Neural crest cell (in vitro differentiated cells): ENCODE measurements at regions not wholly inside any gene's neighbourhood (a gene's known extent, or its start where the extent isn't known, plus 50 kb on each side); places are given as distances from the start of the nearest gene placed in this dataset.

ENCODE experiments used
- DNase-seq: peaks from one replicate; pipeline ENCODE4 v3.0.0; 2021; ENCODE audit warnings: low read depth, mixed read lengths, low spot score
- H3K27ac Mint-ChIP-seq: one replicate; pipeline ENCODE4 v1.8.0; 2021; ENCODE audit warnings: mild to moderate bottlenecking, mixed read lengths; ENCODE audit not compliant: unreplicated experiment
- H3K27me3 Mint-ChIP-seq: 2 replicates; pipeline ENCODE4 v1.8.0; 2021; ENCODE audit warnings: low read depth, mild to moderate bottlenecking, mixed read lengths
- H3K36me3 Mint-ChIP-seq: 2 replicates; pipeline ENCODE4 v1.8.0; 2021; ENCODE audit warnings: low read depth, mild to moderate bottlenecking, mixed read lengths
- H3K4me1 Mint-ChIP-seq: 2 replicates; pipeline ENCODE4 v1.8.0; 2021; ENCODE audit warnings: mixed read lengths
- H3K4me3 Mint-ChIP-seq: one replicate; pipeline ENCODE4 v1.8.0; 2021; ENCODE audit warnings: mild to moderate bottlenecking, mixed read lengths
- H3K9me3 Mint-ChIP-seq: 2 replicates; pipeline ENCODE4 v1.8.0; 2021; ENCODE audit warnings: mixed read lengths
- CTCF ChIP-seq: fragments of 200-600 bp; sonication (generic); conservative IDR thresholded peaks from 2 replicates; pipeline ENCODE4 v1.5.0; 2021; ENCODE audit warnings: antibody characterized with exemption, mild to moderate bottlenecking

GRCh38 chr5:29263915-29264351 lies 1929.6 kb upstream of the CDH6 start:
- H3K27me3 Mint-ChIP-seq: no peaks in the 10 kb centered on the region
- no peaks in the 10 kb centered on the region for H3K36me3 Mint-ChIP-seq

GRCh38 chr5:29262339-29263123 lies 1931.0 kb upstream of the CDH6 start:
- no peak overlapping the region for H3K4me3 Mint-ChIP-seq
- no peaks in the 10 kb centered on the region for H3K9me3 Mint-ChIP-seq
- no peak for DNase-seq
- H3K4me1 Mint-ChIP-seq: no peaks in the 10 kb centered on the region
- H3K27me3 Mint-ChIP-seq: no peaks in the 10 kb centered on the region
- no peaks in the 10 kb centered on the region for H3K36me3 Mint-ChIP-seq
- no peak for TF ChIP-seq CTCF
- H3K27ac Mint-ChIP-seq: no peak overlapping the region

More at GRCh38 chr5:29263915-29264351, 1929.6 kb upstream of the CDH6 start:
- no peaks in the 10 kb centered on the region for H3K4me1 Mint-ChIP-seq
- H3K27ac Mint-ChIP-seq: no peak overlapping the region
- TF ChIP-seq CTCF: no peak
- H3K9me3 Mint-ChIP-seq: no peaks in the 10 kb centered on the region
- no peak overlapping the region for H3K4me3 Mint-ChIP-seq
- no peak for DNase-seq

GRCh38 chr5:29261213-29261612 lies 1932.3 kb upstream of the CDH6 start:
- H3K9me3 Mint-ChIP-seq: no peaks in the 10 kb centered on the region
- no peak for DNase-seq
- no peak for TF ChIP-seq CTCF
- H3K4me1 Mint-ChIP-seq: no peaks in the 10 kb centered on the region
- H3K27me3 Mint-ChIP-seq: no peaks in the 10 kb centered on the region
- H3K36me3 Mint-ChIP-seq: no peaks in the 10 kb centered on the region
- no peak overlapping the region for H3K27ac Mint-ChIP-seq
- H3K4me3 Mint-ChIP-seq: no peak overlapping the region

- Mint-ChIP-seq H3K36me3 (no peaks in the 10 kb centered on the region), H3K9me3 (no peaks in the 10 kb centered on the region), H3K27me3 (no peaks in the 10 kb centered on the region), H3K4me3 (no peak overlapping the region), H3K27ac (no peak overlapping the region), H3K4me1 (peaks cover 7% of the 10 kb centered on the region)
- no peak for DNase-seq
- TF ChIP-seq CTCF: no peak
Measured at GRCh38 chr5:29252390-29252789, 1941.1 kb upstream of the CDH6 start.

GRCh38 chr5:29247346-29248028 lies 1946.0 kb upstream of the CDH6 start:
- no peak for DNase-seq
- Mint-ChIP-seq H3K4me3 (no peak overlapping the region), H3K27ac (no peak overlapping the region), H3K27me3 (no peaks in the 10 kb centered on the region), H3K36me3 (no peaks in the 10 kb centered on the region), H3K9me3 (peaks cover 3% of the 10 kb centered on the region), H3K4me1 (peaks cover 13% of the 10 kb centered on the region)
- TF ChIP-seq CTCF: no peak
